Activated CD8-positive, alpha-beta memory T cell treated with anti-CD3 and anti-CD28 coated beads, Interleukin-2, amount 50 U/mL, for 48 hours (primary cell): ENCODE measurements at regions not wholly inside any gene's neighbourhood (a gene's known extent, or its start where the extent isn't known, plus 50 kb on each side); places are given as distances from the start of the nearest gene placed in this dataset.

Experiments
- DNase-seq: peaks from one replicate; pipeline ENCODE4 v3.0.0-alpha.2; 2020

DNA sequence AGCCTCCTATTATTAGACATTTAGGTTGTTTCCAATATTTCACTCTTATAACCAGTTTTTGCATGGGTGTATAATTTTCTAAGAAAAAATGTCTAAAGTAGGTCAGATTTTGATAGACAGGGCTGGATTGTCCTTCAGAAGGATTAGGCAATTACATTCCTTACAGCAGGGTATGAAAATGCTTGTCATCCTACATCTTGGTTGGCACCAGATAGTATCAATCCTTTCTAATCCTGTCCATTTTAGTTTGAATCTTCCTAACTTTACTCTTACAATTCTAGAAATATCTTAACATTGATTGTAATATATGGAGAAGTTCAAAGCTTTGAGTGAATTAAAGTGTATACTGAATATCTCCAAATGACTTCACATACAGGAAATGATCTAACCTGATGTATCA lies 63.0 kb upstream of the ZBED5 start:
- DNase-seq, result no peak

DNA sequence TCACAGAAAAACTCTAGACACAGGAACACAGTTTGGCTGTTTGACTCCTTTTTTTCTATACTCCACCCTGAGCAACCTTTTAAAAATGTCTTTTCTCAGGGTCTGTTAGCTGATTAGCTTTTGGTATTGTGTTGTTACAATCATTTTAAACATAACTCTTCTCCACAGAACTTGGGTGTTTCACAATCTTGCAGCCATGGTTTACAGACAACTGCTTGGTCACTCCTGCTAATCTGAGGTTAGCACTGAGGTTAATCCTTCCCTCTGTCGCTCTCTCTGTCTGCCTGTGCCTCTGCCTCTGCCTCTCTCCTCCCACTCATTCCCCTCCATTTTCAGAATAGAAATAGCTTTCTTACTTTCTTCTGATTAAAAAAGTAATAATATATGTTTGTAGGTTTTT lies 62.4 kb upstream of the ZBED5 start:
- no peak for DNase-seq

DNA sequence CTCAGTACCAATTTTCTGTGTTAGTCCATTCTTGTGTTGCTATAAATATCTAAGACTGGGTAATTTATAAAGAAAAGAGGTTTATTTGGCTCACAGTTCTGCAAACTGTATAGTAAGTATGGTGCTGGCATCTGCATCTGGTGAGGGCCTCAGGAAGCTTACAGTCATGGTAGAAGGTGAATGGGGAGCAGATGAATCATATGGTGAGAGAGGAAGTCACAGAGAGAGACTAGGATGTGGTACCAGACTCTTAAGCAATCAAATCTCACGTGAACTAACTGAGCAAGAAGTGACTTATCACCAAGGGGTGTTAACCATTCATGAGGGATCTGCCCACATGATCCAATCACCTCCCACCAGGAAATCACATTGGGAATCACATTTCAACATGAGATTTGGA lies 60.8 kb upstream of the ZBED5 start:
- DNase-seq, result no peak

- DNase-seq, result no peak
These were observed 60.4 kb upstream of the ZBED5 start for GRCh38 chr11:10918275-10918674.

GRCh38 chr11:10917802-10918201 lies 59.9 kb upstream of the ZBED5 start:
- DNase-seq, result no peak

DNA sequence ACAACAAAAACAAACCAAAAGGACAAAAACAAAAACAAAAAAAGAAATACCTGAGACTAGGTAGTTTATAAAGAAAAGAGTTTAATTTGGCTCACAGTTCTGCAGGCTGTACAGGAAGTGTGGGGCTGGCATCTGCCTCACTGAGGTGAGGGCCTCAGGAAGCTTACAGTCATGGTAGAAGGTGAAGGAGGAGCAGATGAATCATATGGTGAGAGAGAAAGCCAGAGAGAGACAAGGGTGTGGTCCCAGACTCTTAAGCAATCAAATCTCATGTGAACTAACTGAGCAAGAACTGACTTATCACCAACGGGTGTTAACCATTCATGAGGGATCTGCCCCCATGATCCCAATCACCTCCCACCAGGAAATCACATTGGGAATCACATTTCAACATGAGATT lies 58.8 kb upstream of the ZBED5 start:
- no peak for DNase-seq

- DNase-seq, result no peak
These were observed 56.2 kb upstream of the ZBED5 start for GRCh38 chr11:10914050-10914449.

DNA sequence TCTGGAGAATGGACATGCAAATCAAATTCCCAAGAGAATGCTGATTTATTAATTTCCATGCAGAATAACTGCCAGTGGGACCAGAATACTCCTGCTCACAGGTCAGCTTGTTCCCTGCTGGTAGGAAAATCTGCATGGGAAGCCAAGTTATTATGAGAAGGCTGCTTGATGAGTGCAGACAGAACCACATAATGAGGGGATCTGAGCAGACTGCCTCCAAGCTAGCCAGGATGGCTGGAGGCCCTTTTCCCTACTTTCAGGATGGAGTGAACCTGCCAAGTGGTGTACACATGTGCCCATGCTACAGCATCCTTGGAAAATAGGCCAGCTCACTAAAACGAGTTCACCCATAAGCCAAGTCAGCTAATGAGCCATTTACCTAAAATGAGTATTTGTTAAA lies 55.2 kb upstream of the ZBED5 start:
- no peak for DNase-seq

- DNase-seq, result no peak
These were observed 54.1 kb upstream of the ZBED5 start for GRCh38 chr11:10911907-10912306.

DNA sequence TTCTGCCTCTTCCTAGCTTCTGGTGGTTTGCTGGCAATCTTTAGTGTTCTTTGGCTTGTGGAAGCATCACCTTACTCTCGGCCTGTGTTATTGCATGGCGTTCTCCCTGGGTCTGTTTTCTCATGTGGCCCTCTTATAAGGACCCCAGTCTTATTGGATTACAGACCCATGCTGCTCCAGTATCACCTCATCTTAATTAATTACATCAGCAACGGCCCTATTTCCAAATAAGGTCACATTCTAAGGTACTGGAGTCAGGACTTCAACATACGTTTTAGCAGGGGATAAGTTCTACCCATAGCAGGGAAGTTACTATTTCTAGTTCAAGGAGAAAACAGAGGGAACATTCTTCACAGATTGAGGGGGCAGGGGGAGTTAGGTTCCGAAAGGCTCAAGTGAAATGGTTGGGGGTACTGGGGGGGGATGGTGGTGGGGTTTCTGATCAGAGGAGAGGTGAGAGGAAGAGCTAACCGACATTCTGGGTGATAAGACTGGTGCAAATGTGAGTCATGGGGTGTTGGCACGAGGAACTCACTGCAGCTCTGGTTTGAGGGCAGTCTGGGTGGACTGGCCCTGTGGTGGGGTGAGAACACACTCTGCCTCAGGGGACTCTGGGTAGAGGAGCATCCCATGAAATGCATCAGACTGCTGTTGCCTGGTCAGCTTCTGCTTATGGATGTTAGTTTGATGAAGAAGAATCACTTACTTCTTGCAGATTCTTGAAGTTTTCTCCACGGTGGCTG lies 51.5 kb upstream of the ZBED5 start:
- DNase-seq, result no peak

DNA sequence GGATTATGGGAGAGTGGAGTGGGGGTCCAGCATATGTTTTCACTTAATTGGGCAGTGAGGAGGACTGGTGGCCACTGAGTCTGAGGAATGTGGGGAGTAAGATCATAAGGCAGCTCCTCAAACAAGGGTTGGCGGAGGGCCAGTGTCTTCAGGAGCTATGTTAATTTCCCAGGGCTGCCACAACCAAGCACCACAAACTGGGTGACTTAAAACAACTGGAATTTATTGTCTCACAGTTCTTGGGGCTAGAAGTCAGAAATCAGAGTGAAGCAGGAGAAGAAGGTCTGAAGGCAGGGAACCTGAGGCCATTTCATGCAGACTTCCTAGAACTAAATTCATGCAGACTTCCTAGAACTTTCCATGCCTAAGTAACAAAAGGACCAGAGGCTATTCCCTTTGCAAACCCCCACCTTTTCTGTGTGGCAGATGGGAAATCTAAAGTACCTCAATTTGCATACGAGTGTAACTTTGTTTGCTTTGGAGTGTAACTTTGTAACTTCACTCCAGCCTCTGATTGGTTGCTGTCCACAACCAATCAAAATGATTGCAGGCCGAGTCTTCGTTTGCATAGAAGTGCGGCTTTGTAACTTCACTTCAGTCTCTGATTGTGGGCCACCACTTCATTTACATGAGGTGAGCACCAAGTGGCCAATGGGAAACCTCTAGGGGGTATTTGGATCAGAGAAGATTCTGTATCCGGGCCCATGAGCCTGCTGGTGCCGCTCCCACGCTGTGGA lies 50.5 kb upstream of the ZBED5 start:
- no peak for DNase-seq
